Left ventricle myocardium inferior (tissue), 1 donor: ENCODE measurements at regions not wholly inside any gene's neighbourhood (a gene's known extent, or its start where the extent isn't known, plus 50 kb on each side); places are given as distances from the start of the nearest gene placed in this dataset.

Experiments
- DNase-seq: peaks from one replicate; pipeline ENCODE4 v3.0.0-alpha.2; 2020
- H3K27ac ChIP-seq: fragments of 200-600 bp; replicated peaks from 2 replicates; pipeline ENCODE4 v1.8.0; 2021
- H3K27me3 ChIP-seq: fragments of 200-600 bp; 2 replicates; pipeline ENCODE4 v1.8.0; 2021; ENCODE audit warnings: low read depth
- H3K36me3 ChIP-seq: fragments of 200-600 bp; 2 replicates; pipeline ENCODE4 v1.8.0; 2021
- H3K4me1 ChIP-seq: fragments of 200-600 bp; 2 replicates; pipeline ENCODE4 v1.8.0; 2021
- H3K4me3 ChIP-seq: fragments of 200-600 bp; 2 replicates; pipeline ENCODE4 v1.8.0; 2021; ENCODE audit warnings: mild to moderate bottlenecking, moderate library complexity
- H3K9me3 ChIP-seq: fragments of 200-600 bp; replicated peaks from 2 replicates; pipeline ENCODE4 v1.8.0; 2021
- CTCF ChIP-seq: fragments of 200-600 bp; IDR thresholded peaks from 2 replicates; pipeline ENCODE4 v1.8.0; 2021; ENCODE audit warnings: antibody characterized with exemption, mild to moderate bottlenecking, borderline replicate concordance
- intact Hi-C: fragments of 100-400 bp; cut with micrococcal nuclease; formaldehyde crosslinking; loops from one replicate; pipeline ENCODE4 v1.11.0; 2022
- donor health status: DM: no; HTN: yes; CAD: no; lungs with severe emphysema.

DNA sequence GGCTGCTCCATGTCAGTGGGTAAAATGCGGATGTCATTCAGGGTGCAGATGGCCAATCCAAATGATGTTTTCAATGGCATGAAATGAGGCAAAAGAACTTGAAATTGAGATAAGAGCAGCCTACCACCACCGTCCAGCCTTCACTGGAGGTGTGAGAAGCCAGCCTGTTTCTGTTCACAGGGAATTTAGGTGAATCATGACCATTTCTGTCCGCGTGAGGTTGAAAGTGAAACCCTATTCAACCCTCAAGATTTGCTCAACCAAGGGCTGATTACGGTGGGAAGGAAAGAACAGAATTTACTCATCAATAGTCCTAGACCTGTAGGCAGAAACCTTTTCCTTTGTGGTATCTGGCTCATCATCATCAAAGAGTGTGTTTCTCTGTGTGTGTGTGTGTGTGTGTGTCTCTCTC, 370.7 kb downstream of the COG6 start:
- no peaks in the 10 kb centered on the region for H3K27me3 ChIP-seq
- intact Hi-C loops: no loop called here
- no peak for DNase-seq
- no peaks in the 10 kb centered on the region for H3K4me1 ChIP-seq
- no peak overlapping the region for H3K4me3 ChIP-seq
- TF ChIP-seq CTCF: no peak
- peaks cover 9% of the 10 kb centered on the region for H3K9me3 ChIP-seq
- no peak overlapping the region for H3K27ac ChIP-seq
- H3K36me3 ChIP-seq: no peaks in the 10 kb centered on the region

DNA sequence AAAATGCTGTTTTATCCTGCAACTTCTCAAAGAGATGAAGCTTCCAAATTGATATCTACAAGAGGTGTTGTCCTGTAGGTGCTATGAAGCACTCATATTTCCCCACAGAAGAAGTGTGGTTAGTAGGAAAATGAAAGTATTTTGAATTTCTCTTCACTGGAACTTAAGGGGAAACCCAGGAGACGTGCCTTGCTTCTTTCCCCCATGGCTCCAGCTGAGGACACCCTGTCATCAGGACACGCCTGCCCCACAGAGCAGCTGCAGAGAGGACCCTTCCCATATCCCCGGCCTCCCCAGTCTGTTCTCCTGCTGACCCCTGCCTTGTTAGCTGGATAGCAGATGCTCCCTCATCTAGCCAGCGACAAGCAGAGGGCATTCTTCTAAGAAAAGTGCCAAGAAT, 371.3 kb downstream of the COG6 start:
- no peak overlapping the region for H3K27ac ChIP-seq
- H3K27me3 ChIP-seq: no peaks in the 10 kb centered on the region
- peaks cover 9% of the 10 kb centered on the region for H3K9me3 ChIP-seq
- H3K4me3 ChIP-seq: no peak overlapping the region
- intact Hi-C loops: no loop called here
- H3K4me1 ChIP-seq: no peaks in the 10 kb centered on the region
- TF ChIP-seq CTCF: no peak
- no peaks in the 10 kb centered on the region for H3K36me3 ChIP-seq
- no peak for DNase-seq

GRCh38 chr13:40028446-40028845, 373.0 kb downstream of the COG6 start:
- Histone ChIP-seq H3K27me3 (no peaks in the 10 kb centered on the region), H3K4me3 (no peak overlapping the region), H3K4me1 (no peaks in the 10 kb centered on the region), H3K27ac (no peak overlapping the region), H3K36me3 (no peaks in the 10 kb centered on the region), H3K9me3 (peaks cover 9% of the 10 kb centered on the region)
- intact Hi-C loops: no loop called here
- DNase-seq: no peak
- no peak for TF ChIP-seq CTCF

- Histone ChIP-seq H3K27me3 (no peaks in the 10 kb centered on the region), H3K27ac (no peak overlapping the region), H3K4me3 (no peak overlapping the region), H3K36me3 (no peaks in the 10 kb centered on the region), H3K9me3 (peaks cover 9% of the 10 kb centered on the region), H3K4me1 (no peaks in the 10 kb centered on the region)
- TF ChIP-seq CTCF: no peak
- intact Hi-C loops: no loop called here
- DNase-seq: no peak
Measured at GRCh38 chr13:40031031-40031430, 375.6 kb downstream of the COG6 start.

GRCh38 chr13:40039061-40039460, 383.6 kb downstream of the COG6 start:
- H3K36me3 ChIP-seq: no peaks in the 10 kb centered on the region
- H3K9me3 ChIP-seq: no peaks in the 10 kb centered on the region
- H3K27ac ChIP-seq: no peak overlapping the region
- no peak for TF ChIP-seq CTCF
- DNase-seq: no peak
- H3K4me3 ChIP-seq: no peak overlapping the region
- H3K4me1 ChIP-seq: no peaks in the 10 kb centered on the region
- intact Hi-C loops: no loop called here
- H3K27me3 ChIP-seq: no peaks in the 10 kb centered on the region

GRCh38 chr13:40042991-40043390, 387.5 kb downstream of the COG6 start:
- Histone ChIP-seq H3K36me3 (no peaks in the 10 kb centered on the region), H3K4me1 (no peaks in the 10 kb centered on the region), H3K27me3 (no peaks in the 10 kb centered on the region), H3K9me3 (no peaks in the 10 kb centered on the region), H3K27ac (no peak overlapping the region), H3K4me3 (no peak overlapping the region)
- intact Hi-C loops: no loop called here
- TF ChIP-seq CTCF: no peak
- DNase-seq: no peak
